ENCODE measurements at regions not wholly inside any gene's neighbourhood (a gene's known extent, or its start where the extent isn't known, plus 50 kb on each side); places are given as distances from the start of the nearest gene placed in this dataset.

DNA sequence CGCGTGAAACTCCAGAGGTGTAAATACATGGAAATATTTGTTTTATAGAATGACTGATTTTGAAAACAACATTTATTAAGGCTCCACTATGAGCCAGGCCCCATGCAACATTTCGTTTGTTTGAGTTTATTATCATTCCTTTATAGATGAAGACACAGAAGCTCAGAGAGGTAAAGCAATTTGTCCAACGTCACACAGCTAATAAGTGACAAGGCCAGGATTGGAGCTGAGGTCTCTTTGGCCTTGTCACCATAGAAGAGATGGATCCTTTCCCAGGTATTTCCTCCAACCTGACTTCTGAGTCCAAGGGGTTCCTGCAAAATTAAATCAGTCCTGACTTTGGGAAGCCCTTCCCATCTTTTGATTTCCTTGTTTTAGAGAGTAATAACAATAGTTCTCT, 98.0 kb downstream of the SYF2 start:
- H3K36me3 Mint-ChIP-seq (ENCODE audit: low read depth) = no peaks in the 10 kb centered on the region
- H3K27me3 Mint-ChIP-seq = peaks cover 8% of the 10 kb centered on the region
- TF ChIP-seq, protein P1, sequence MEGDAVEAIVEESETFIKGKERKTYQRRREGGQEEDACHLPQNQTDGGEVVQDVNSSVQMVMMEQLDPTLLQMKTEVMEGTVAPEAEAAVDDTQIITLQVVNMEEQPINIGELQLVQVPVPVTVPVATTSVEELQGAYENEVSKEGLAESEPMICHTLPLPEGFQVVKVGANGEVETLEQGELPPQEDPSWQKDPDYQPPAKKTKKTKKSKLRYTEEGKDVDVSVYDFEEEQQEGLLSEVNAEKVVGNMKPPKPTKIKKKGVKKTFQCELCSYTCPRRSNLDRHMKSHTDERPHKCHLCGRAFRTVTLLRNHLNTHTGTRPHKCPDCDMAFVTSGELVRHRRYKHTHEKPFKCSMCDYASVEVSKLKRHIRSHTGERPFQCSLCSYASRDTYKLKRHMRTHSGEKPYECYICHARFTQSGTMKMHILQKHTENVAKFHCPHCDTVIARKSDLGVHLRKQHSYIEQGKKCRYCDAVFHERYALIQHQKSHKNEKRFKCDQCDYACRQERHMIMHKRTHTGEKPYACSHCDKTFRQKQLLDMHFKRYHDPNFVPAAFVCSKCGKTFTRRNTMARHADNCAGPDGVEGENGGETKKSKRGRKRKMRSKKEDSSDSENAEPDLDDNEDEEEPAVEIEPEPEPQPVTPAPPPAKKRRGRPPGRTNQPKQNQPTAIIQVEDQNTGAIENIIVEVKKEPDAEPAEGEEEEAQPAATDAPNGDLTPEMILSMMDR (IDR thresholded peaks at IDR 0.05) = no peak
- H3K4me1 Mint-ChIP-seq = no peaks in the 10 kb centered on the region
- ChIA-PET CTCF (interaction anchor here (1.3 kb wide), 1 partner anchor 13 kb away, joined by 3 read pairs; no protein-coding TSS in a partner anchor), POLR2A (no interaction called here)
- H3K4me3 Mint-ChIP-seq = no peak overlapping the region
- no peak overlapping the region for H3K27ac Mint-ChIP-seq
- ATAC-seq (ENCODE audit: low read depth) = no peak
- H3K9me3 Mint-ChIP-seq = no peaks in the 10 kb centered on the region
- intact Hi-C loops (cut with micrococcal nuclease) = no loop called here
- no peak for DNase-seq

DNA sequence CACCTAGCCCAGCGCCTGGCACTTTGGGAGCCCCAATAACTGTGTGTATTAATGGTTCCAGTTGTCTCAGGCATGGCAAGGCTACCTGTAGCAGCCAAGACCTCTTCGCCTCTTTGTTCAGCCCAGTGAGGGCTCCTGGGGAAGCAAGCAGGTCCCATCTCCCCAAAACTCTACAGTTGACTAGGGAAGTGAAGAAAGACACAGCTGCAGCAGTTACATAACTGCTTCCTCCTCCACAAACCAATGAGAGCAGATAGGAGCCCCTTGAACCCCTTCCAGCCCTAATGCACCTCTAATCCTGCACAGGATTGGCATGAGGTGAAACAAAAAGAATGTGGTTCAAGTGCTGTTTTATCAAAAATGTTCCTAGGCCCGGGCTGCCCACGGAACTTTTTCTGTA, 100.5 kb downstream of the SYF2 start:
- Mint-ChIP-seq H3K36me3 (ENCODE audit: low read depth) (no peaks in the 10 kb centered on the region), H3K27me3 (peaks cover 3% of the 10 kb centered on the region), H3K9me3 (no peaks in the 10 kb centered on the region), H3K4me3 (no peak overlapping the region), H3K4me1 (peaks cover 7% of the 10 kb centered on the region), H3K27ac (no peak overlapping the region)
- DNase-seq (no peak), ATAC-seq (ENCODE audit: low read depth) (no peak)
- TF ChIP-seq, protein P1 (IDR thresholded peaks at IDR 0.05) = no peak
- ChIA-PET POLR2A (no interaction called here), CTCF (no interaction called here)
- intact Hi-C loops (cut with micrococcal nuclease) = no loop called here

DNA sequence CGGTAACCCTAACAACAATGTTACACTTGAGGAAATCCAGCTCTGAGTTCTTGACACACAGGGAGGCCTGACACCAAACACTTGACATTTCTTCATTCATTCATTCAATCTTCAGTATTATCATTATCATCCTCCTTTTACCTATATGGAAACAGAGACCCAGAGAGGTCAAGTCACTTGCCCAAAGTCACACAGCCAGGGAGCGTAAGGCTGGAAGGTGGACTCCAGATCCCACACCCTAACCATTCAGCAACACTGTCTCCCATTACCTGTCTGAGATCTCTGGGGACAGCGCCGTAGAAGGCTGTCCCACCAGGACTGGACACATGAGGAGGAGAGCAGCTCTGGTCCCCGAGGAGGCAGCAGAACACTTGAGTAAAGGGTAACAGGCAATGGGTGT, 101.4 kb downstream of the SYF2 start:
- Mint-ChIP-seq H3K27ac (no peak overlapping the region), H3K4me3 (no peak overlapping the region), H3K9me3 (no peaks in the 10 kb centered on the region), H3K27me3 (no peaks in the 10 kb centered on the region), H3K4me1 (peaks cover 7% of the 10 kb centered on the region), H3K36me3 (ENCODE audit: low read depth) (no peaks in the 10 kb centered on the region)
- ATAC-seq (ENCODE audit: low read depth) (no peak), DNase-seq (no peak)
- ChIA-PET POLR2A (no interaction called here), CTCF (no interaction called here)
- intact Hi-C loops (cut with micrococcal nuclease) = no loop called here
- TF ChIP-seq, protein P1 (IDR thresholded peaks at IDR 0.05) = no peak

DNA sequence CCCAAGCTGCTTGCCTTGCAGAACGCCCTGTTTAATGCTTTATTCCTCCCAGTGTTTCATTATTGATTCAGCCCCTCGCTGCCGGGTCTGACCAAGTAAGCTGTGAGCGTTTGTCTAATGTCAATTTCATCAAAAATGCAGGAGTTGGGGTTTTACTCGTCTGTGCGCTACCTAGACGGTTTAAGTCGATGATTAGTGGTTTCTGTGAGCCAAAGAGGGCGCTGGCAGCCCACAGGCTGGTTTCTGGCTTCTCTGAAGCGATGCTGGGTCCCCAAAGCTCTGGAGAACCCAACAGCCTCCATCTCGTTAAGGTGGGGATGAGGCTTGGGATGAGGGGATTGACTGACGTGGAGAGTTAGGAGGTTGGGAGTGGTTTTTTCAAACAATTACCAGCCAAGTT, 102.9 kb downstream of the SYF2 start:
- intact Hi-C loops (cut with micrococcal nuclease) = no loop called here
- peaks cover 7% of the 10 kb centered on the region for H3K4me1 Mint-ChIP-seq
- no peaks in the 10 kb centered on the region for H3K9me3 Mint-ChIP-seq
- TF ChIP-seq, protein P1 (IDR thresholded peaks at IDR 0.05) = no peak
- DNase-seq (no peak), ATAC-seq (ENCODE audit: low read depth) (no peak)
- POLR2A ChIA-PET = no interaction called here
- CTCF ChIA-PET = no interaction called here
- H3K36me3 Mint-ChIP-seq (ENCODE audit: low read depth) = no peaks in the 10 kb centered on the region
- H3K27me3 Mint-ChIP-seq = no peaks in the 10 kb centered on the region
- no peak overlapping the region for H3K27ac Mint-ChIP-seq
- H3K4me3 Mint-ChIP-seq = no peak overlapping the region

DNA sequence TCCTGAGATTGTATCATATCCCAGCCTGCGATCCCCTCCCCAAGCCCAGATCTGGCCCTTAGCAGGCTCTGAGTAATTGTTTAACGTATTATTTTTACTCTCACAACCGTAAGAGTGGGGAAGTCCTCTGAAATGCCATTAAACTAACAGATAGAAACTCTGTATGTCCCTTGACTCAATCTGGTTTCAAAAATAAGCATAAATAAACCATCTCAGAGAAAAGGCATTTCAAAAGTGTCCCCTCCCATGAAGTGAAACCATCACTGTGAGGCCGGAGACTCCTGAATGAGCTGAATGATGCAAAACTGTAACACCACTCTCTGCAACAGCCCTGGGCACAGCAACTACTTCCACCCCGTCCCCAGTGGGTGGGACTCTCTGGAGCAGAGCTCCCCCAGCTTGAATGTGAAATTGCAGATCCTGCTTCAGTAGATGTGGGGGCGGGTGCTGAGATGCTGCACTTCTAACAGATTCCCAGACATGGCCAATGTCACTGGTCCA, 104.1 kb downstream of the SYF2 start:
- ATAC-seq (ENCODE audit: low read depth) = peak; percentile 21
- H3K27me3 Mint-ChIP-seq = no peaks in the 10 kb centered on the region
- no peaks in the 10 kb centered on the region for H3K9me3 Mint-ChIP-seq
- DNase-seq = no peak
- no peak overlapping the region for H3K4me3 Mint-ChIP-seq
- CTCF ChIA-PET = no interaction called here
- no peaks in the 10 kb centered on the region for H3K36me3 Mint-ChIP-seq (ENCODE audit: low read depth)
- H3K27ac Mint-ChIP-seq = no peak overlapping the region
- TF ChIP-seq, protein P1 (IDR thresholded peaks at IDR 0.05) = no peak
- POLR2A ChIA-PET = no interaction called here
- intact Hi-C loops (cut with micrococcal nuclease) = no loop called here
- peaks cover 7% of the 10 kb centered on the region for H3K4me1 Mint-ChIP-seq

Measured in activated B cell treated with CpG ODN at 0.5 μM for 24 hours (primary cell).